OCI-LY1 (cell line): ENCODE measurements at regions not wholly inside any gene's neighbourhood (a gene's known extent, or its start where the extent isn't known, plus 50 kb on each side); places are given as distances from the start of the nearest gene placed in this dataset.

Experiments
- EZH2 ChIP-seq: fragments of 200-600 bp; sonication (generic), shearing (Covaris generic); IDR thresholded peaks from 2 replicates; pipeline ENCODE4 v1.8.0; 2017; ENCODE audit warnings: borderline replicate concordance, mixed run types, mild to moderate bottlenecking, antibody characterized with exemption, low read length, moderate library complexity, mixed read lengths
- TF ChIP-seq, protein P1 (sequence below): fragments of 200-600 bp; sonication (generic), shearing (Covaris generic); IDR thresholded peaks from 2 replicates; pipeline ENCODE4 v1.5.1; 2017; ENCODE audit warnings: mild to moderate bottlenecking, antibody characterized with exemption, low read length, moderate library complexity, mixed read lengths

DNA sequence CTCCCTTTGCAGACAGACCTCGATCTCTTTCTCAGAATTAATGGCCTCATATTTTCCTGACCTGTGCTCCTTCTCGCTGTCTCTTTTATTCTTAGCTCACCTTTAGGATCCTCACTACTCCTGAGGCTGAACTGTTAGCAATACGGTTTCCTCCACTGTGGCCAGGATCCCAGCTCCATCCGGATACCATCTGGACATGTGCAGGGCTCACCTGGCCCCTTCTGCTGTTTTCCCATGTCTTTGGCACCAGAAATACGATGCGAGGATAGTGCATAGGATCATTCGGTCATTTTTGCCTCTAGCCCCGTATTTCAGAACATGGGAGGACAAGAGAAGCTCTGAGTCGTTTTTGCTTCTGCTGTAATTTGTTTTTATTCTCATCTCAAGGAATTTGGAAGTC, 108.5 kb upstream of the KIF26B start:
- TF ChIP-seq, protein P1, sequence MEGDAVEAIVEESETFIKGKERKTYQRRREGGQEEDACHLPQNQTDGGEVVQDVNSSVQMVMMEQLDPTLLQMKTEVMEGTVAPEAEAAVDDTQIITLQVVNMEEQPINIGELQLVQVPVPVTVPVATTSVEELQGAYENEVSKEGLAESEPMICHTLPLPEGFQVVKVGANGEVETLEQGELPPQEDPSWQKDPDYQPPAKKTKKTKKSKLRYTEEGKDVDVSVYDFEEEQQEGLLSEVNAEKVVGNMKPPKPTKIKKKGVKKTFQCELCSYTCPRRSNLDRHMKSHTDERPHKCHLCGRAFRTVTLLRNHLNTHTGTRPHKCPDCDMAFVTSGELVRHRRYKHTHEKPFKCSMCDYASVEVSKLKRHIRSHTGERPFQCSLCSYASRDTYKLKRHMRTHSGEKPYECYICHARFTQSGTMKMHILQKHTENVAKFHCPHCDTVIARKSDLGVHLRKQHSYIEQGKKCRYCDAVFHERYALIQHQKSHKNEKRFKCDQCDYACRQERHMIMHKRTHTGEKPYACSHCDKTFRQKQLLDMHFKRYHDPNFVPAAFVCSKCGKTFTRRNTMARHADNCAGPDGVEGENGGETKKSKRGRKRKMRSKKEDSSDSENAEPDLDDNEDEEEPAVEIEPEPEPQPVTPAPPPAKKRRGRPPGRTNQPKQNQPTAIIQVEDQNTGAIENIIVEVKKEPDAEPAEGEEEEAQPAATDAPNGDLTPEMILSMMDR = no peak
- no peak for TF ChIP-seq EZH2
